Fibroblast of lung (primary cell): ENCODE measurements at regions not wholly inside any gene's neighbourhood (a gene's known extent, or its start where the extent isn't known, plus 50 kb on each side); places are given as distances from the start of the nearest gene placed in this dataset.

Source experiments
- CTCF ChIP-seq, 2 donors: IDR thresholded peaks in 1 of 2; conservative IDR thresholded peaks in 1 of 2; 1 replicate in 1 of 2; 2 replicates in 1 of 2; pipeline ENCODE4 v1.5.1; 2011 to 2012; ENCODE audit warnings: low read length in 2 of 2, control low read depth in 1 of 2, inconsistent platforms in 1 of 2, low read depth in 1 of 2, mild to moderate bottlenecking in 1 of 2
- EZH2 ChIP-seq: IDR thresholded peaks from 2 replicates; pipeline ENCODE4 v1.5.1; 2012; ENCODE audit warnings: low read length, control low read depth, mild to moderate bottlenecking; ENCODE audit errors: missing control alignments

DNA sequence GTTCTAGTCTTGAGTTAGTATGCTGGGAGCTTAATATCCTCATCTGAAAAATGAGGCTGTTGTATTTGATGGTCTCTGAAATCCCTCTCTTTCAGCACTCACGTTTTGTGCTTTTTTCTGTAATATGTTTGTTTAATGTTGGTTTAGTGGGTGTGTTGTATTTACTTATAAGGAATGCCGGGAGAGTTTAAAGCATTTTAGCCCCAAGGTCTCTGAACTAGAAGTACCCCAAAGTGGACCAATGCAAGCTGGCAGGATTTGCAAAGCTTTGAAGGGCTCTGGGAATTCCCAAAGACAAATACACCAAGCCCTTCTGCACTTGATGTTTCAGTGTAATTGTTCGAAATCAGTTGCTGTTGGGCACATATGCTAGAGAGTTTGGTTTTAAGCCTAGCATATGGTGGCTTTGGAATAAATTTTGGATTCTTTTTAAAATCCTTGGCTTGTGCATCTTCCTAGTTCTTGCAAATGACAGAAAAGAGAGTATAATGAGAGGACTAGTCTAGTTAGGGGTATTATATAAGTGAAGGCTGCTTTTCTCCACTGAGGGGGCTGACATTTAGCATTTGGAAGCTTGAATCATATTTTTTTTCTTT is 371.4 kb upstream of the BOD1L1 start:
- TF ChIP-seq CTCF (conservative IDR thresholded peaks at IDR 0.05 in 1 of 2, IDR thresholded peaks at IDR 0.05 in 1 of 2; ENCODE audit: low read depth in 1 of 2, low read length in 2 of 2) (no peak), EZH2 (no peak)
